A549 (cell line): ENCODE measurements at regions not wholly inside any gene's neighbourhood (a gene's known extent, or its start where the extent isn't known, plus 50 kb on each side); places are given as distances from the start of the nearest gene placed in this dataset.

Source experiments
- ATAC-seq, 2 experiments: fragments of 200-7000 bp in 1 of 2; fragments of >200 bp in 1 of 2; cut with Nextera tagmentation in 1 of 2; cut with Tn5 transposase in 1 of 2; 3 replicates each; pipeline versions ENCODE4 v1.8.0 to v1.9.1; 2018 to 2020; ENCODE audit warnings: mild to moderate bottlenecking in 1 of 2, moderate library complexity in 1 of 2
- CTCF ChIA-PET: fragments of 300-600 bp; sonication (Branson Sonifier 250); formaldehyde crosslinking; extraction: SDS; loops from one replicate; lab custom pipeline; 2021; ENCODE audit warnings: antibody characterized with exemption, inconsistent platforms; lab: Yijun Ruan, JAX
- POLR2A ChIA-PET: fragments of 350-600 bp; formaldehyde crosslinking; extraction: SDS; loops from one replicate; lab custom pipeline; 2021; ENCODE audit warnings: antibody characterized with exemption, inconsistent platforms; lab: Yijun Ruan, JAX
- DNase-seq, 2 experiments: peaks; one replicate each; pipeline versions ENCODE4 v3.0.0 to v3.0.0-alpha.2; 2011 to 2016; ENCODE audit warnings: low read depth in 1 of 2, low spot score in 1 of 2
- FAIRE-seq: peaks from 2 replicates; lab custom pipeline; 2011; peaks lifted over from hg19 to GRCh38; lab: Jason Lieb, UNC
- H3K27ac ChIP-seq, 2 experiments: fragments of >200 bp; sonication (Bioruptor Twin); formaldehyde crosslinking; 3 replicates each; pipeline ENCODE4 v1.5.1; 2016 to 2017
- H3K4me1 ChIP-seq: fragments of >200 bp; sonication (Bioruptor Twin); formaldehyde crosslinking; 3 replicates; pipeline ENCODE4 v1.6.1; 2016
- H3K4me2 ChIP-seq: fragments of >200 bp; sonication (Bioruptor Twin); formaldehyde crosslinking; 3 replicates; pipeline ENCODE4 v1.6.1; 2016
- H3K4me3 ChIP-seq: fragments of >200 bp; sonication (Bioruptor Twin); formaldehyde crosslinking; 3 replicates; pipeline ENCODE4 v1.5.1; 2016
- H3K9me3 ChIP-seq: fragments of >200 bp; sonication (Bioruptor Twin); formaldehyde crosslinking; 3 replicates; pipeline ENCODE4 v1.6.1; 2016
- CBX8 ChIP-seq: fragments of 200-600 bp; sonication (generic); IDR thresholded peaks from 2 replicates; pipeline ENCODE4 v1.6.1; 2016
- CHD2 ChIP-seq: fragments of 150-350 bp; IDR thresholded peaks from 2 replicates; pipeline ENCODE4 v1.6.1; 2014; ENCODE audit warnings: low read length; ENCODE audit not compliant: partially characterized antibody
- EHF ChIP-seq: fragments of 250-450 bp; sonication (Bioruptor Pico); IDR thresholded peaks from 2 replicates; pipeline ENCODE4 v1.5.0; 2020; ENCODE audit warnings: mild to moderate bottlenecking
- EP300 ChIP-seq, 2 experiments: fragments of >200 bp; sonication (Bioruptor Twin); formaldehyde crosslinking; IDR thresholded peaks; 2 replicates in 1 of 2; 3 replicates in 1 of 2; pipeline ENCODE4 v1.6.1; 2016 to 2017
- FOSB ChIP-seq: fragments of 250-450 bp; sonication (Bioruptor Pico); IDR thresholded peaks from 2 replicates; pipeline ENCODE4 v1.5.0; 2020; ENCODE audit warnings: mild to moderate bottlenecking, moderate library complexity
- FOSL2 ChIP-seq, 2 experiments: fragments of 450-650 bp in 1 of 2; fragments of >200 bp in 1 of 2; sonication (Bioruptor Twin) in 1 of 2; formaldehyde crosslinking; IDR thresholded peaks; 2 replicates each; pipeline versions ENCODE4 v1.5.0 to v1.6.1; 2016 to 2020; ENCODE audit warnings: mild to moderate bottlenecking in 1 of 2, moderate library complexity in 1 of 2
- GATA3 ChIP-seq: IDR thresholded peaks from 2 replicates; pipeline ENCODE4 v1.6.1; 2012; ENCODE audit warnings: borderline replicate concordance
- HDAC2 ChIP-seq: fragments of 200-600 bp; sonication (generic); IDR thresholded peaks from 2 replicates; pipeline ENCODE4 v1.6.1; 2016
- HEYL ChIP-seq: fragments of 250-450 bp; sonication (Bioruptor Pico); IDR thresholded peaks from 2 replicates; pipeline ENCODE4 v1.8.0; 2021; ENCODE audit warnings: mild to moderate bottlenecking, moderate library complexity
- HOXA7 ChIP-seq: fragments of 250-450 bp; sonication (Bioruptor Pico); IDR thresholded peaks from 2 replicates; pipeline ENCODE4 v1.5.0; 2020; ENCODE audit warnings: mild to moderate bottlenecking, moderate library complexity
- HOXB5 ChIP-seq: fragments of 250-450 bp; sonication (Bioruptor Pico); IDR thresholded peaks from 2 replicates; pipeline ENCODE4 v1.5.0; 2020; ENCODE audit warnings: mild to moderate bottlenecking, moderate library complexity
- JUNB ChIP-seq: fragments of >200 bp; sonication (Bioruptor Twin); formaldehyde crosslinking; IDR thresholded peaks from 2 replicates; pipeline ENCODE4 v1.6.1; 2016
- MAFK ChIP-seq: fragments of 450-650 bp; IDR thresholded peaks from 2 replicates; pipeline ENCODE4 v1.6.1; 2014; ENCODE audit not compliant: partially characterized antibody
- MAZ ChIP-seq: fragments of 150-350 bp; IDR thresholded peaks from 2 replicates; pipeline ENCODE4 v1.6.1; 2014; ENCODE audit warnings: antibody characterized with exemption, low read depth, low read length, borderline replicate concordance
- NFE2L2 ChIP-seq: fragments of 150-350 bp; conservative IDR thresholded peaks from 2 replicates; pipeline ENCODE4 v1.6.1; 2014; ENCODE audit warnings: low read length
- RAD21 ChIP-seq, 2 experiments: fragments of >200 bp in 1 of 2; sonication (Bioruptor Twin) in 1 of 2; formaldehyde crosslinking in 1 of 2; IDR thresholded peaks in 1 of 2; conservative IDR thresholded peaks in 1 of 2; 2 replicates in 1 of 2; 3 replicates in 1 of 2; pipeline ENCODE4 v1.6.1; 2012 to 2018; ENCODE audit warnings: inconsistent platforms in 1 of 2
- RARB ChIP-seq: fragments of 250-450 bp; sonication (Bioruptor Pico); IDR thresholded peaks from 2 replicates; pipeline ENCODE4 v1.8.0; 2021; ENCODE audit warnings: mild to moderate bottlenecking, moderate library complexity
- RCOR1 ChIP-seq: fragments of 150-350 bp; IDR thresholded peaks from 2 replicates; pipeline ENCODE4 v1.6.1; 2014; ENCODE audit warnings: antibody characterized with exemption, low read length, low read depth
- SREBF2 ChIP-seq: fragments of 450-650 bp; IDR thresholded peaks from 2 replicates; pipeline ENCODE4 v1.6.1; 2014; ENCODE audit warnings: mild to moderate bottlenecking, moderate library complexity
- TFCP2L1 ChIP-seq: fragments of 250-450 bp; sonication (Bioruptor Pico); IDR thresholded peaks from 2 replicates; pipeline ENCODE4 v1.5.0; 2021; ENCODE audit warnings: mild to moderate bottlenecking
- ZC3H11A ChIP-seq: fragments of 450-650 bp; IDR thresholded peaks from 2 replicates; pipeline ENCODE4 v1.6.1; 2014; ENCODE audit warnings: antibody characterized with exemption, mild to moderate bottlenecking
- WGBS: methylation state at CpG from one replicate; pipeline ENCODE4 v1.1.6; 2017; ENCODE audit errors: missing lambda C conversion rate; 5-methylcytosine and 5-hydroxymethylcytosine counted together
- TF ChIP-seq, protein P1 (sequence below): IDR thresholded peaks from 2 replicates; pipeline ENCODE4 v1.6.1; 2012
- TF ChIP-seq, protein P2 (sequence below): fragments of 250-450 bp; sonication (Bioruptor Pico); IDR thresholded peaks from 2 replicates; pipeline ENCODE4 v1.5.0; 2020; ENCODE audit warnings: low read depth, mild to moderate bottlenecking, moderate library complexity
- TF ChIP-seq, protein P3 (sequence below): fragments of 450-650 bp; IDR thresholded peaks from 2 replicates; pipeline ENCODE4 v1.6.1; 2014; ENCODE audit warnings: antibody characterized with exemption
- TF ChIP-seq, protein P4 (sequence below): IDR thresholded peaks from 2 replicates; pipeline ENCODE4 v1.6.1; 2012
- TF ChIP-seq, protein P5 (sequence below): fragments of 150-350 bp; IDR thresholded peaks from 2 replicates; pipeline ENCODE4 v1.6.1; 2014; ENCODE audit warnings: low read depth, mild to moderate bottlenecking, low read length
- TF ChIP-seq, protein P6 (sequence below): IDR thresholded peaks from 2 replicates; pipeline ENCODE4 v1.6.1; 2012; ENCODE audit warnings: low read depth, borderline replicate concordance
- TF ChIP-seq, protein P7 (sequence below): fragments of >200 bp; sonication (Bioruptor Twin); formaldehyde crosslinking; IDR thresholded peaks from 2 replicates; pipeline ENCODE4 v1.6.1; 2016

DNA sequence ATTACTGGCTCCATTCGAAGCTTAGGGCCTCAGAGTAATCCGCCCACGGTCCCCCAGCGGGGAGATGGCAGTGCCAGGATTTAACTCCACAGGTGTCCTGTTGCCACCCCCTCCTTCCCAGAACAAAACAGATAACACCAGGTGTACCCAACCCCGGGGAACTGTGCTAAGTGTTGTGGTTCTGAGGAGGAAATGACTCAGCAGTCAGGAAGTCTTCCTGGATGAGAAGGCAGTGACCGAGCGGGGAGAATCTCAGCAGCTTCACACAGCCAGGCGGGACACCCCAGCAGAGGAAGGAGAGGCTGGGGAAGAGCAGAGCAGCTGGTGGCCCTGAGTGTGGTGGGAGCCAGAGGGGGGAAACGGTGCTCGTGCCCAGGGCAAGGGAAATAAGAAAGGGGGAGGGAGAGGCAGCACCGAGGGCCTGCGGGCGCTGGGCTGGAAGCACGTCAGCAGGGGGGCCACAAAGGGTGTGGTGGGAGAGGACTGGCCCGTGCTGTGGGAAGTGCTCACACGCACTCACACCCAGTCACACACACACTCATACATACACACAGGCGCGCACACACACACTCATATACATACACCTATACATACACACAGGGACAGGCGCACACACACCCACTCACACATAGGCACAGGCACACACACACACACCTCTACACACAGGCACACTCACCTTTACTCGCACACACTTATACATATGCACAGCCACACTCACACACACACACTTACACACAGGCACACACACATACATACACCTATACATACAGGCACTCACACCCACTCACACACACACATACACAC, 59.8 kb upstream of the CHST15 start (continued):
- TF ChIP-seq, protein P1, sequence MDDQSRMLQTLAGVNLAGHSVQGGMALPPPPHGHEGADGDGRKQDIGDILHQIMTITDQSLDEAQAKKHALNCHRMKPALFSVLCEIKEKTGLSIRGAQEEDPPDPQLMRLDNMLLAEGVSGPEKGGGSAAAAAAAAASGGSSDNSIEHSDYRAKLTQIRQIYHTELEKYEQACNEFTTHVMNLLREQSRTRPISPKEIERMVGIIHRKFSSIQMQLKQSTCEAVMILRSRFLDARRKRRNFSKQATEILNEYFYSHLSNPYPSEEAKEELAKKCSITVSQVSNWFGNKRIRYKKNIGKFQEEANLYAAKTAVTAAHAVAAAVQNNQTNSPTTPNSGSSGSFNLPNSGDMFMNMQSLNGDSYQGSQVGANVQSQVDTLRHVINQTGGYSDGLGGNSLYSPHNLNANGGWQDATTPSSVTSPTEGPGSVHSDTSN = 0 out of 2 replicates have a peak, but pooled peaks have one; percentile 40
- TF ChIP-seq FOSL2 (IDR thresholded peaks at IDR 0.05) (peak; percentile 35; the same call in 1 of the 2 replicates), FOSL2 (CRISPR knock-in tag; IDR thresholded peaks at IDR 0.05) (peak; percentile 80), GATA3 (peak; percentile 65), HOXB5 (CRISPR knock-in tag) (peak; percentile 81), NFE2L2 (peak; percentile 74), EP300 (IDR thresholded peaks at IDR 0.05) (peak in 1 of 2 experiments; percentile 54; a peak in 1 of 5 replicates), MAFK (peak; percentile 92), FOSB (CRISPR knock-in tag) (no peak), JUNB (0 out of 2 replicates have a peak, but pooled peaks have one; percentile 28)
- TF ChIP-seq, protein P2, sequence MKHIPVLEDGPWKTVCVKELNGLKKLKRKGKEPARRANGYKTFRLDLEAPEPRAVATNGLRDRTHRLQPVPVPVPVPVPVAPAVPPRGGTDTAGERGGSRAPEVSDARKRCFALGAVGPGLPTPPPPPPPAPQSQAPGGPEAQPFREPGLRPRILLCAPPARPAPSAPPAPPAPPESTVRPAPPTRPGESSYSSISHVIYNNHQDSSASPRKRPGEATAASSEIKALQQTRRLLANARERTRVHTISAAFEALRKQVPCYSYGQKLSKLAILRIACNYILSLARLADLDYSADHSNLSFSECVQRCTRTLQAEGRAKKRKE = peak; percentile 23
- TF ChIP-seq, protein P3, sequence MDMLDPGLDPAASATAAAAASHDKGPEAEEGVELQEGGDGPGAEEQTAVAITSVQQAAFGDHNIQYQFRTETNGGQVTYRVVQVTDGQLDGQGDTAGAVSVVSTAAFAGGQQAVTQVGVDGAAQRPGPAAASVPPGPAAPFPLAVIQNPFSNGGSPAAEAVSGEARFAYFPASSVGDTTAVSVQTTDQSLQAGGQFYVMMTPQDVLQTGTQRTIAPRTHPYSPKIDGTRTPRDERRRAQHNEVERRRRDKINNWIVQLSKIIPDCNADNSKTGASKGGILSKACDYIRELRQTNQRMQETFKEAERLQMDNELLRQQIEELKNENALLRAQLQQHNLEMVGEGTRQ = no peak; the same call in 1 of the 2 replicates

DNA sequence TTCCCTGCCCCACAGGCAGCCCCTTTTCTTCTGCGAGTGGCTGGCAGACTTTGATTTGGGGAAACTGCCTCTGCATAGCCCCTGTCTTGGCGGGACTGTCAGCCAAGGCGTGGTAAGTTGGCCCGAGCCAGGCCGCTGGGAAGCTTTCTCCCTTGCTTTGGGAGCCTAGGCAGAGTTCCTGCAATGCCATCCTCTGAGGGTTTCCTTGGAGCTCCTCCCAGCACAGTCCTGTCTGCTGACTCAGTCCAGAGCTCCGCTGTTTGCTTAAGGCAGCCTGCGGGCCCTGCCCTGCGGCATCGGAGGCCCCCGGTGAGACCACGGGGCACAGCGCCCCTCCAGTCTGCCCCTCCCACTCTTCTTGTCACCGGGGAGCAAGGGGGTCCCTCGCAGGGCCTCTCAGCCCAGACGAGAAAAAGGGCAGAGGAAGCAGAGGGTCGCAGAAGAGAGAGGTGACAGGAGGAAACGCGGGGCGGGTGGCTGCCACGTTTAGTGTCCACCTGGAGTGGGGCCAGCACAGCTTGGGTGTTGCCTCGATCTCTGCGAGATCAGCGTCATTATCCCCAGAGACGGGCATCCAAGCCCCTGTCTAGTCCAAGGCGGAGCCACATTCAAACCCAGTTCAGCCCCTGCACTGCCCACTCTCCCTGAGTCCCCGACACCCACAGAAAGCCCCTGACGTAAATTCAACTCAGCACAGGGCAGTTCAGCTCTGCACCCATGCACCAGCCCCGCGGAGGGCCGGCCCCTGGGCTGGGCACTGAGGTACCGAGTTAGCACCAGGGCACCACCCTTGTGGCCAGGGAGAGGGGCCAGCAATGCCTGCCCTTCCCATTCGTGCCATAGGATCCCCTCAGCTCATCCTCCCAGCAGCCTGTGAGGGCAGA, 59.0 kb upstream of the CHST15 start:
- WGBS = 16% methylated on average over 19 of the region's 32 CpGs
- Histone ChIP-seq H3K4me2 (peak overlapping the region; percentile 88), H3K27ac (peak overlapping the region; percentile 95 to 97), H3K4me1 (peaks cover 36% of the 10 kb centered on the region), H3K9me3 (no peaks in the 10 kb centered on the region), H3K4me3 (peak overlapping the region; percentile 17; the same call in 2 of the 3 replicates)
- FAIRE-seq = no peak
- POLR2A ChIA-PET = interaction anchor here (1.2 to 2.6 kb wide), 6 partner anchors 26 to 157 kb away, joined by 6 to 30 read pairs (median 11); partner anchors contain the start of gene CHST15
- CTCF ChIA-PET = interaction anchor here (0.6 to 2.3 kb wide), 14 partner anchors 14 to 1194 kb away, joined by 3 to 12 read pairs (median 4); partner anchors contain the start of gene CHST15
- peak; percentile 83 to 90 for ATAC-seq
- peak; percentile 81 to 94 for DNase-seq
- TF ChIP-seq, protein P4, sequence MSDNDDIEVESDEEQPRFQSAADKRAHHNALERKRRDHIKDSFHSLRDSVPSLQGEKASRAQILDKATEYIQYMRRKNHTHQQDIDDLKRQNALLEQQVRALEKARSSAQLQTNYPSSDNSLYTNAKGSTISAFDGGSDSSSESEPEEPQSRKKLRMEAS = peak; percentile 73
- TF ChIP-seq, protein P3 = no peak
- TF ChIP-seq TFCP2L1 (CRISPR knock-in tag) (no peak; the same call in 1 of the 2 replicates), ZC3H11A (no peak), MAZ (no peak), HEYL (CRISPR knock-in tag) (no peak), NFE2L2 (no peak), RCOR1 (no peak), HOXA7 (no peak), HDAC2 (no peak), CHD2 (no peak), CBX8 (no peak), RARB (CRISPR knock-in tag) (no peak), GATA3 (no peak), RAD21 (conservative IDR thresholded peaks at IDR 0.05 in 1 of 2, IDR thresholded peaks at IDR 0.05 in 1 of 2) (peak in 1 of 2 experiments; percentile 25; a peak in 2 of 5 replicates), SREBF2 (no peak), EHF (0 out of 2 replicates have a peak, but pooled peaks have one; percentile 23)
- TF ChIP-seq, protein P5, sequence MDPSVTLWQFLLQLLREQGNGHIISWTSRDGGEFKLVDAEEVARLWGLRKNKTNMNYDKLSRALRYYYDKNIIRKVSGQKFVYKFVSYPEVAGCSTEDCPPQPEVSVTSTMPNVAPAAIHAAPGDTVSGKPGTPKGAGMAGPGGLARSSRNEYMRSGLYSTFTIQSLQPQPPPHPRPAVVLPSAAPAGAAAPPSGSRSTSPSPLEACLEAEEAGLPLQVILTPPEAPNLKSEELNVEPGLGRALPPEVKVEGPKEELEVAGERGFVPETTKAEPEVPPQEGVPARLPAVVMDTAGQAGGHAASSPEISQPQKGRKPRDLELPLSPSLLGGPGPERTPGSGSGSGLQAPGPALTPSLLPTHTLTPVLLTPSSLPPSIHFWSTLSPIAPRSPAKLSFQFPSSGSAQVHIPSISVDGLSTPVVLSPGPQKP = no peak
- TF ChIP-seq, protein P6, sequence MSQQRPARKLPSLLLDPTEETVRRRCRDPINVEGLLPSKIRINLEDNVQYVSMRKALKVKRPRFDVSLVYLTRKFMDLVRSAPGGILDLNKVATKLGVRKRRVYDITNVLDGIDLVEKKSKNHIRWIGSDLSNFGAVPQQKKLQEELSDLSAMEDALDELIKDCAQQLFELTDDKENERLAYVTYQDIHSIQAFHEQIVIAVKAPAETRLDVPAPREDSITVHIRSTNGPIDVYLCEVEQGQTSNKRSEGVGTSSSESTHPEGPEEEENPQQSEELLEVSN = 0 out of 2 replicates have a peak, but pooled peaks have one; percentile 42
- TF ChIP-seq, protein P7, sequence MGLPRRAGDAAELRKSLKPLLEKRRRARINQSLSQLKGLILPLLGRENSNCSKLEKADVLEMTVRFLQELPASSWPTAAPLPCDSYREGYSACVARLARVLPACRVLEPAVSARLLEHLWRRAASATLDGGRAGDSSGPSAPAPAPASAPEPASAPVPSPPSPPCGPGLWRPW = no peak
- TF ChIP-seq, protein P2 = no peak
